GM12878 (cell line): ENCODE measurements at regions not wholly inside any gene's neighbourhood (a gene's known extent, or its start where the extent isn't known, plus 50 kb on each side); places are given as distances from the start of the nearest gene placed in this dataset.
A peak's percentile ranks its signal among the peaks of the same experiment; 100 is the strongest.

Experiments used
- ATAC-seq: fragments of 200-7000 bp; cut with Tn5 transposase; 3 replicates; pipeline ENCODE4 v1.9.1; 2020; ENCODE audit warnings: mild to moderate bottlenecking, moderate library complexity
- BruUV-seq: library from RNA; stranded (reverse); fragments of 400-500 nt; replicated peaks from 2 replicates; lab custom pipeline; 2021; lab: Mats Ljungman, UMichigan
- CTCF ChIA-PET: fragments of 300-600 bp; sonication (Branson Sonifier 250); formaldehyde crosslinking; extraction: SDS; loops from one replicate; lab custom pipeline; 2021; ENCODE audit warnings: inconsistent platforms; lab: Yijun Ruan, JAX
- POLR2A ChIA-PET: fragments of 350-600 bp; formaldehyde crosslinking; extraction: SDS; loops from one replicate; lab custom pipeline; 2021; ENCODE audit warnings: inconsistent platforms; lab: Charles Lee
- RAD21 ChIA-PET: fragments of 300-600 bp; sonication (Branson Sonifier 250); formaldehyde crosslinking; loops from one replicate; lab custom pipeline; 2023; ENCODE audit warnings: antibody characterized with exemption; ENCODE audit not compliant: unreplicated experiment; lab: Charles Lee
- SMC1A ChIA-PET: fragments of 300-600 bp; sonication (Branson Sonifier 250); formaldehyde crosslinking; loops from one replicate; lab custom pipeline; 2023; ENCODE audit not compliant: unreplicated experiment, uncharacterized antibody; lab: Charles Lee
- DNase-seq: peaks from one replicate; pipeline ENCODE4 v3.0.0-alpha.2; 2011; ENCODE audit warnings: low read depth, low spot score
- FAIRE-seq: peaks from 3 replicates; lab custom pipeline; 2011; peaks lifted over from hg19 to GRCh38; lab: Jason Lieb, UNC
- H2AFZ ChIP-seq: 2 replicates; pipeline ENCODE4 v1.6.0; 2011; ENCODE audit warnings: low read depth, low read length, control low read depth; ENCODE audit not compliant: control insufficient read depth
- H3K27ac ChIP-seq: 2 replicates; pipeline ENCODE4 v1.5.1; 2011; ENCODE audit warnings: control low read depth; ENCODE audit not compliant: control insufficient read depth, insufficient read depth
- H3K27me3 ChIP-seq, 2 experiments: replicated peaks in 1 of 2; 2 replicates each; pipeline versions ENCODE4 v1.6.0 to v1.6.1; 2011; ENCODE audit warnings: low read length in 1 of 2; ENCODE audit not compliant: control insufficient read depth in 2 of 2, insufficient read depth in 2 of 2
- H3K36me3 ChIP-seq, 2 experiments: 2 replicates each; pipeline ENCODE4 v1.5.1; 2011; ENCODE audit warnings: low read length in 1 of 2; ENCODE audit not compliant: control insufficient read depth in 2 of 2, insufficient read depth in 2 of 2
- H3K4me1 ChIP-seq: 2 replicates; pipeline ENCODE4 v1.6.1; 2011; ENCODE audit warnings: mild to moderate bottlenecking, low read length, moderate library complexity, mixed read lengths; ENCODE audit not compliant: control insufficient read depth, insufficient read depth
- H3K4me2 ChIP-seq: 2 replicates; pipeline ENCODE4 v1.6.0; 2011; ENCODE audit warnings: control low read depth; ENCODE audit not compliant: control insufficient read depth, insufficient read depth
- H3K4me3 ChIP-seq: fragments of 200-600 bp; sonication (generic); 2 replicates; pipeline ENCODE4 v1.5.1; 2016
- H3K79me2 ChIP-seq: 2 replicates; pipeline ENCODE4 v1.6.0; 2011; ENCODE audit warnings: low read length; ENCODE audit not compliant: control insufficient read depth, insufficient read depth
- H3K9ac ChIP-seq: 2 replicates; pipeline ENCODE4 v1.8.0; 2011; ENCODE audit warnings: low read length, control low read depth, mixed read lengths; ENCODE audit not compliant: control insufficient read depth, insufficient read depth
- H3K9me3 ChIP-seq: replicated peaks from 3 replicates; pipeline ENCODE4 v1.5.1; 2011; ENCODE audit warnings: mild to moderate bottlenecking, low read length; ENCODE audit not compliant: control insufficient read depth, insufficient read depth
- H4K20me1 ChIP-seq: 2 replicates; pipeline ENCODE4 v1.6.0; 2011; ENCODE audit not compliant: control insufficient read depth, insufficient read depth
- GABPA ChIP-seq: IDR thresholded peaks from 2 replicates; pipeline ENCODE4 v1.6.1; 2014; ENCODE audit warnings: antibody characterized with exemption, low read depth, mild to moderate bottlenecking, inconsistent platforms
- IKZF1 ChIP-seq: fragments of 450-650 bp; conservative IDR thresholded peaks from 2 replicates; pipeline ENCODE4 v1.6.1; 2017; ENCODE audit warnings: antibody characterized with exemption, mild to moderate bottlenecking
- SPI1 ChIP-seq: IDR thresholded peaks from 2 replicates; pipeline ENCODE4 v1.6.1; 2011; ENCODE audit warnings: low read depth, mild to moderate bottlenecking, low read length, moderate library complexity, borderline replicate concordance; ENCODE audit not compliant: insufficient read depth
- SUZ12 ChIP-seq: fragments of 200-600 bp; sonication (generic); IDR thresholded peaks from one replicate; pipeline ENCODE4 v1.6.1; 2018; ENCODE audit warnings: antibody characterized with exemption, mild to moderate bottlenecking; ENCODE audit not compliant: unreplicated experiment
- TCF7 ChIP-seq: IDR thresholded peaks from 2 replicates; pipeline ENCODE4 v1.6.1; 2014; ENCODE audit warnings: antibody characterized with exemption, borderline replicate concordance
- WGBS: methylation state at CpG from one replicate; pipeline ENCODE4 v1.1.6; 2016; ENCODE audit warnings: low lambda C conversion rate; ENCODE audit not compliant: insufficient replicate concordance, insufficient coverage; ENCODE audit errors: missing lambda C conversion rate; 5-methylcytosine and 5-hydroxymethylcytosine counted together
- in situ Hi-C: fragments of 300-500 bp; cut with MboI; formaldehyde crosslinking; loops from 9 replicates; pipeline ENCODE4 v1.14.3; 2018; ENCODE audit warnings: mixed read lengths
- intact Hi-C: fragments of 100-400 bp; cut with micrococcal nuclease; formaldehyde crosslinking; loops from one replicate; pipeline ENCODE4 v1.14.2; 2022; ENCODE audit not compliant: unreplicated experiment
- TF ChIP-seq, protein P1 (sequence below): fragments of 450-650 bp; IDR thresholded peaks from 2 replicates; pipeline ENCODE4 v1.6.1; 2017; ENCODE audit warnings: borderline replicate concordance
- TF ChIP-seq, protein P2 (sequence below): fragments of 450-650 bp; formaldehyde crosslinking; IDR thresholded peaks from 2 replicates; pipeline ENCODE4 v1.5.0; 2022; ENCODE audit warnings: mild to moderate bottlenecking, missing genetic modification characterization

DNA sequence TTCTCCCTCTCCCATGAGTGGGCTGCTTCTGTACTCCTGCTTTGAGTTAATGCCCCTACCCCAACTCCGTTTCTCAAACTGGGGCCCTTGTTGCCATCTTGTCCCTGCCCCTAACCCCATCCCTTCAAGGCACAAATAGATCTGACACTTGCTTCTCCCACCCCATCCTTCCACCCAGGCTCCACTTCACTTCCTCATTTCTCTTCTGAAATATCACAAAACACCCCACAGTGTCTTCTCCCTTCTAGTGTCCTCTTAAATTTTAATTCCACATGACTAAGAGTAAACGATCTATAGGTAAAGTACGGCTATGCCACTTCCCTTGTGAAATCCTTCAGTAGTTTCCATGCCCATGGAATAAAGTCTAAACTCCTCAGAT lies 571.6 kb upstream of the NOX3 start:
- Histone ChIP-seq H4K20me1 (no peaks in the 10 kb centered on the region), H3K9me3 (no peaks in the 10 kb centered on the region; the same call in 2 of the 3 replicates), H3K79me2 (no peaks in the 10 kb centered on the region), H3K9ac (no peak overlapping the region), H3K27me3 (no peaks in the 10 kb centered on the region), H3K4me1 (no peaks in the 10 kb centered on the region), H3K4me3 (no peak overlapping the region), H2AFZ (no peak overlapping the region), H3K4me2 (no peak overlapping the region), H3K27ac (no peak overlapping the region), H3K36me3 (no peaks in the 10 kb centered on the region)
- in situ Hi-C loops = no loop called here
- FAIRE-seq (no peak), ATAC-seq (no peak), DNase-seq (no peak)
- RAD21 ChIA-PET = no interaction called here
- POLR2A ChIA-PET = no interaction called here
- CTCF ChIA-PET = no interaction called here
- no peak for TF ChIP-seq IKZF1
- 0 out of 2 replicates have a peak, but pooled peaks have one; percentile 13 for TF ChIP-seq SPI1
- WGBS = 31% methylated on average over 3 of the region's 3 CpGs
- SMC1A ChIA-PET = no interaction called here
- no TSS peak for BruUV-seq
- intact Hi-C loops = no loop called here

DNA sequence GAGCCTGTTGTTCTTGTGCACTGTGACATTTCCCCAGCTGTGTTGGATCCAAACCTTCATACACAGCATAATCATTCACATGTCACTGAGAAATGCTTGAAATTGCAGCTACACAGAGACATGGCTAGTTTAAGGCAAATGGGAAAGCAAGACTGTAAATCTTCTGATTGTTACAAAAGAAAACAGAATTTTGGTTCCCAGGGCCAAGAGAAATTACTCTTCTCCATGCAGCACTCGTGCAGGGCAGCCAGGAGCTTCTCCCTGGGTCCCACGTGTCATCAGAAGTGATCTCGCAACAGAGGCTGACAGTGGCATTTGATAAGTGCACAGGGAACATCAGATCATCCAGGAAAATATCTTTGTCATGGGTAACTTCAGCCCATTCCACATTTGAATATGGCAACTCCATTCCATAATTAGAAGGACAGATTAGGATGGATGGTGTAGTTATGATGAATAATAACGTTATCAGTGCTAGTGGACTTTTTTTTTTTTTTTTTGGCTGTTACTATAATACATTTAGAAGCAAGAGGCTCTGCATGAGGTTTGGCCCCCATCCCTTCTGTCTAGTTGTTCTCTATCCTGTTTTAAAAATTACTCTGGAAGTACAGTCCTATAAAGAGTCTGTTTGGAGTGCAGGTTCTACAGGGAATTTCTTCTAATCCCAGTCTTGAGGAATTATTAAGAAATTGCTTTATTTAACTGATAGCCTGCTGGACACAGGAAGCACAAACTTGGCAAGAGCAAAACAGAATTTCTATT lies 571.0 kb upstream of the NOX3 start:
- Histone ChIP-seq H3K4me1 (no peaks in the 10 kb centered on the region), H3K79me2 (no peaks in the 10 kb centered on the region), H3K36me3 (no peaks in the 10 kb centered on the region), H2AFZ (no peak overlapping the region), H4K20me1 (no peaks in the 10 kb centered on the region), H3K27me3 (no peaks in the 10 kb centered on the region), H3K9ac (no peak overlapping the region), H3K4me3 (no peak overlapping the region), H3K27ac (no peak overlapping the region), H3K4me2 (no peak overlapping the region), H3K9me3 (no peaks in the 10 kb centered on the region; the same call in 2 of the 3 replicates)
- WGBS = 27% methylated on average over 4 of the region's 4 CpGs
- CTCF ChIA-PET = no interaction called here
- POLR2A ChIA-PET = no interaction called here
- RAD21 ChIA-PET = no interaction called here
- intact Hi-C loops = no loop called here
- DNase-seq (no peak), ATAC-seq (no peak), FAIRE-seq (no peak)
- in situ Hi-C loops = no loop called here
- BruUV-seq = no TSS peak
- TF ChIP-seq, protein P1, sequence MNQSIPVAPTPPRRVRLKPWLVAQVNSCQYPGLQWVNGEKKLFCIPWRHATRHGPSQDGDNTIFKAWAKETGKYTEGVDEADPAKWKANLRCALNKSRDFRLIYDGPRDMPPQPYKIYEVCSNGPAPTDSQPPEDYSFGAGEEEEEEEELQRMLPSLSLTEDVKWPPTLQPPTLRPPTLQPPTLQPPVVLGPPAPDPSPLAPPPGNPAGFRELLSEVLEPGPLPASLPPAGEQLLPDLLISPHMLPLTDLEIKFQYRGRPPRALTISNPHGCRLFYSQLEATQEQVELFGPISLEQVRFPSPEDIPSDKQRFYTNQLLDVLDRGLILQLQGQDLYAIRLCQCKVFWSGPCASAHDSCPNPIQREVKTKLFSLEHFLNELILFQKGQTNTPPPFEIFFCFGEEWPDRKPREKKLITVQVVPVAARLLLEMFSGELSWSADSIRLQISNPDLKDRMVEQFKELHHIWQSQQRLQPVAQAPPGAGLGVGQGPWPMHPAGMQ = no peak
- TF ChIP-seq GABPA (no peak), SUZ12 (no peak), TCF7 (no peak)
- TF ChIP-seq, protein P2, sequence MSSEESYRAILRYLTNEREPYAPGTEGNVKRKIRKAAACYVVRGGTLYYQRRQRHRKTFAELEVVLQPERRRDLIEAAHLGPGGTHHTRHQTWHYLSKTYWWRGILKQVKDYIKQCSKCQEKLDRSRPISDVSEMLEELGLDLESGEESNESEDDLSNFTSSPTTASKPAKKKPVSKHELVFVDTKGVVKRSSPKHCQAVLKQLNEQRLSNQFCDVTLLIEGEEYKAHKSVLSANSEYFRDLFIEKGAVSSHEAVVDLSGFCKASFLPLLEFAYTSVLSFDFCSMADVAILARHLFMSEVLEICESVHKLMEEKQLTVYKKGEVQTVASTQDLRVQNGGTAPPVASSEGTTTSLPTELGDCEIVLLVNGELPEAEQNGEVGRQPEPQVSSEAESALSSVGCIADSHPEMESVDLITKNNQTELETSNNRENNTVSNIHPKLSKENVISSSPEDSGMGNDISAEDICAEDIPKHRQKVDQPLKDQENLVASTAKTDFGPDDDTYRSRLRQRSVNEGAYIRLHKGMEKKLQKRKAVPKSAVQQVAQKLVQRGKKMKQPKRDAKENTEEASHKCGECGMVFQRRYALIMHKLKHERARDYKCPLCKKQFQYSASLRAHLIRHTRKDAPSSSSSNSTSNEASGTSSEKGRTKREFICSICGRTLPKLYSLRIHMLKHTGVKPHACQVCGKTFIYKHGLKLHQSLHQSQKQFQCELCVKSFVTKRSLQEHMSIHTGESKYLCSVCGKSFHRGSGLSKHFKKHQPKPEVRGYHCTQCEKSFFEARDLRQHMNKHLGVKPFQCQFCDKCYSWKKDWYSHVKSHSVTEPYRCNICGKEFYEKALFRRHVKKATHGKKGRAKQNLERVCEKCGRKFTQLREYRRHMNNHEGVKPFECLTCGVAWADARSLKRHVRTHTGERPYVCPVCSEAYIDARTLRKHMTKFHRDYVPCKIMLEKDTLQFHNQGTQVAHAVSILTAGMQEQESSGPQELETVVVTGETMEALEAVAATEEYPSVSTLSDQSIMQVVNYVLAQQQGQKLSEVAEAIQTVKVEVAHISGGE (CRISPR knock-in tag) = no peak
- SMC1A ChIA-PET = no interaction called here
